ENCODE measurements at regions not wholly inside any gene's neighbourhood (a gene's known extent, or its start where the extent isn't known, plus 50 kb on each side); places are given as distances from the start of the nearest gene placed in this dataset.

- no peak for DNase-seq (ENCODE audit: low spot score in 2 of 2)
- Histone ChIP-seq H3K4me1 (no peaks in the 10 kb centered on the region), H3K27me3 (no peaks in the 10 kb centered on the region), H3K9me3 (no peaks in the 10 kb centered on the region), H3K27ac (no peak overlapping the region), H3K4me3 (no peak overlapping the region), H3K36me3 (no peaks in the 10 kb centered on the region)
- TF ChIP-seq POLR2A (IDR thresholded peaks at IDR 0.05) (no peak), POLR2AphosphoS5 (IDR thresholded peaks at IDR 0.05) (no peak), EP300 (IDR thresholded peaks at IDR 0.05) (no peak)
- TF ChIP-seq, protein P1, sequence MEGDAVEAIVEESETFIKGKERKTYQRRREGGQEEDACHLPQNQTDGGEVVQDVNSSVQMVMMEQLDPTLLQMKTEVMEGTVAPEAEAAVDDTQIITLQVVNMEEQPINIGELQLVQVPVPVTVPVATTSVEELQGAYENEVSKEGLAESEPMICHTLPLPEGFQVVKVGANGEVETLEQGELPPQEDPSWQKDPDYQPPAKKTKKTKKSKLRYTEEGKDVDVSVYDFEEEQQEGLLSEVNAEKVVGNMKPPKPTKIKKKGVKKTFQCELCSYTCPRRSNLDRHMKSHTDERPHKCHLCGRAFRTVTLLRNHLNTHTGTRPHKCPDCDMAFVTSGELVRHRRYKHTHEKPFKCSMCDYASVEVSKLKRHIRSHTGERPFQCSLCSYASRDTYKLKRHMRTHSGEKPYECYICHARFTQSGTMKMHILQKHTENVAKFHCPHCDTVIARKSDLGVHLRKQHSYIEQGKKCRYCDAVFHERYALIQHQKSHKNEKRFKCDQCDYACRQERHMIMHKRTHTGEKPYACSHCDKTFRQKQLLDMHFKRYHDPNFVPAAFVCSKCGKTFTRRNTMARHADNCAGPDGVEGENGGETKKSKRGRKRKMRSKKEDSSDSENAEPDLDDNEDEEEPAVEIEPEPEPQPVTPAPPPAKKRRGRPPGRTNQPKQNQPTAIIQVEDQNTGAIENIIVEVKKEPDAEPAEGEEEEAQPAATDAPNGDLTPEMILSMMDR (IDR thresholded peaks at IDR 0.05) = no peak
- 72% methylated on average over 3 of the region's 3 CpGs for WGBS
Measured at GRCh38 chr6:55651015-55651414, 72.0 kb upstream of the HMGCLL1 start.

- no peak for DNase-seq (ENCODE audit: low spot score in 2 of 2)
Measured at GRCh38 chr6:55643861-55644260, 64.9 kb upstream of the HMGCLL1 start.

GRCh38 chr6:55642366-55642765 lies 63.4 kb upstream of the HMGCLL1 start:
- H3K36me3 ChIP-seq = no peaks in the 10 kb centered on the region
- no peak overlapping the region for H3K4me3 ChIP-seq
- no peaks in the 10 kb centered on the region for H3K27me3 ChIP-seq
- no peak for DNase-seq (ENCODE audit: low spot score in 2 of 2)
- peaks cover 5% of the 10 kb centered on the region for H3K9me3 ChIP-seq
- WGBS = 86% methylated on average over 2 of the region's 2 CpGs
- no peaks in the 10 kb centered on the region for H3K4me1 ChIP-seq
- TF ChIP-seq POLR2A (IDR thresholded peaks at IDR 0.05) = no peak
- TF ChIP-seq, protein P1 (IDR thresholded peaks at IDR 0.05) = no peak
- TF ChIP-seq EP300 (IDR thresholded peaks at IDR 0.05) = no peak
- no peak for TF ChIP-seq POLR2AphosphoS5 (IDR thresholded peaks at IDR 0.05)
- H3K27ac ChIP-seq = no peak overlapping the region

More at GRCh38 chr6:55643861-55644260, 64.9 kb upstream of the HMGCLL1 start:
- no peaks in the 10 kb centered on the region for H3K4me1 ChIP-seq
- TF ChIP-seq POLR2AphosphoS5 (IDR thresholded peaks at IDR 0.05) = no peak
- no peak for TF ChIP-seq POLR2A (IDR thresholded peaks at IDR 0.05)
- TF ChIP-seq, protein P1 (IDR thresholded peaks at IDR 0.05) = no peak
- TF ChIP-seq EP300 (IDR thresholded peaks at IDR 0.05) = no peak
- H3K4me3 ChIP-seq = no peak overlapping the region
- H3K27ac ChIP-seq = no peak overlapping the region
- no peaks in the 10 kb centered on the region for H3K36me3 ChIP-seq
- H3K9me3 ChIP-seq = peaks cover 5% of the 10 kb centered on the region
- no peaks in the 10 kb centered on the region for H3K27me3 ChIP-seq

DNA sequence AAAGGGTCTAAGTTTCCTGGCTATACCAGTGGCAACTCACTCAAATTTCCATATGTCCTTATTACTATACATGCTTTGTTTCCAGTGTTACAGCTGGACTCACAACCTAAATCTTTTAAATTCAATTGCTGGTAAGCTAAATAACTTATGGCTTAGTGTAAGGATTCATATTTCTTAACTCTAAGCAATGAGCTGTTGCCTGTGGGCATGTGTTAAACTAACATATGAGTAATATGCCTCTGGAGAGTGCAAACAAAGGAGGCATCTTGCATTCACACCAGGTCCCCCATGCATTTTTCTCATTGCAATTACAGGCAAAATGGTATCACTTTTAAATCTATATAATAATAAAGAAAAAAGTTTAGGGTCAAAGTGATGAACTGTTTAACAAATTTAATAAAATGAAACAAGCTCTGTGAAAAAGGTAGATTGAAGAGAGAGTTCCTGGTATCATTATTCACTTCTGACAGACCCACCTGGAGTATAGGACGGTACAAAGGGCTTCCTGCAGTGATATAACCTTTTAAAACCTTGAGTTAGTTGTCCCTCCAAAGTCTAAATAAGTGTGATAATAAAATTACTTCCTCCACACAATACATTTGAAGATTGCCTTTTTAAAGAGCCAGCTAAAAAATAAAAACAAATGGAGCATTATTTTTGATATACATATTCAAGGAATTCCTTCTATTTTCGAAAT lies 57.6 kb upstream of the HMGCLL1 start:
- Histone ChIP-seq H3K27ac (no peak overlapping the region), H3K9me3 (no peaks in the 10 kb centered on the region), H3K4me3 (no peak overlapping the region), H3K4me1 (no peaks in the 10 kb centered on the region), H3K36me3 (no peaks in the 10 kb centered on the region), H3K27me3 (no peaks in the 10 kb centered on the region)
- TF ChIP-seq POLR2A (IDR thresholded peaks at IDR 0.05) (no peak), POLR2AphosphoS5 (IDR thresholded peaks at IDR 0.05) (no peak), EP300 (IDR thresholded peaks at IDR 0.05) (no peak)
- TF ChIP-seq, protein P1 (IDR thresholded peaks at IDR 0.05) = no peak
- no peak for DNase-seq (ENCODE audit: low spot score in 2 of 2)
- 76% methylated on average over 2 of the region's 2 CpGs for WGBS

- Histone ChIP-seq H3K27me3 (no peaks in the 10 kb centered on the region), H3K36me3 (no peaks in the 10 kb centered on the region), H3K4me3 (no peak overlapping the region), H3K27ac (no peak overlapping the region), H3K9me3 (no peaks in the 10 kb centered on the region), H3K4me1 (no peaks in the 10 kb centered on the region)
- no peak for DNase-seq (ENCODE audit: low spot score in 2 of 2)
- TF ChIP-seq EP300 (IDR thresholded peaks at IDR 0.05) = no peak
- TF ChIP-seq POLR2A (IDR thresholded peaks at IDR 0.05) = no peak
- TF ChIP-seq, protein P1 (IDR thresholded peaks at IDR 0.05) = no peak
- no peak for TF ChIP-seq POLR2AphosphoS5 (IDR thresholded peaks at IDR 0.05)
- 77% methylated on average over 3 of the region's 3 CpGs for WGBS
Measured at GRCh38 chr6:55633471-55633870, 54.5 kb upstream of the HMGCLL1 start.

Measured in suprapubic skin (tissue), 4 donors.